ENCODE measurements at regions not wholly inside any gene's neighbourhood (a gene's known extent, or its start where the extent isn't known, plus 50 kb on each side); places are given as distances from the start of the nearest gene placed in this dataset.

DNA sequence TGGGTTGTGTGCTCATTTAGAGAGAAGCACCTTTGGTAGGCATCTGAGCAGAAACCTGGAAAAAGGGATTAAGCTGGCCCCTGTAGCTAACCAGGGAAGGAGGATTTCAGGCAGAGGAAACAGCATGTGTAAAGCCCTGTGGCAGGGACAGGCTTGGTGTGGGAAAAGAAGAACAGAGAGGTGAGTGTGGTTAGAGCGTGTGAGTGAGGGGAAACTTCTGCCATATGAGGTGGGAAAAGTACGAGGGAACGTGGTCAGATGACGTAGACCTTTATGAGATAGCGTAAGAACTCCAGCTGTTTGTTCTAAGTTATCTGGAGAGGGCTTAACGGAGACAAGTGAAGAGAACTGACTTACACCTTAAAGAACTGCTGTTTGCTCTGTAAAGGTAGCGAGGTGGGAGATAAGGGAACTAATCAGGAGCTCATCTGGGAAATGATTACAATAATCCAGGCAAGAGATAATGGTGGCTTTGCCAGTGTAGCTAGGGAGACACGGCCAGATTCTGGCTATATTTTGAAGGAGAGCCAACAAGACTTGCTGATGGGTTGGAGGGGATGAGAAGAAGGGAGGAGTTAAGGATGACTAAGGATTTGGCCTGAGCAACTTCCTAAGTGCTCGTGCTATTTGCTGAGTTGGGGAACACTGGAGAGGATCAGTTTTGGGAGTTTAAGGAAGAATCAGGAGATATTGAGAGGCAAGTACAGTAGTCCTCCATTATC, 234.0 kb downstream of the ETNK1 start:
- H3K27ac ChIP-seq (ENCODE audit: low read length), result no peak overlapping the region
- no peaks in the 10 kb centered on the region for H3K9me3 ChIP-seq (ENCODE audit: control insufficient read depth in 2 of 2, low read length in 2 of 2)
- H3K27me3 ChIP-seq (ENCODE audit: control insufficient read depth in 1 of 2, insufficient read depth in 2 of 2, low read length in 2 of 2), result peaks cover 0 to 4% of the 10 kb centered on the region in 2 donors
- no peak overlapping the region for H3K4me3 ChIP-seq (ENCODE audit: low read length in 2 of 2)
- no peaks in the 10 kb centered on the region for H3K4me1 ChIP-seq (ENCODE audit: control insufficient read depth, insufficient read depth, low read length)
- H3K9ac ChIP-seq (ENCODE audit: low read length in 2 of 2), result no peak overlapping the region
- no peaks in the 10 kb centered on the region for H3K36me3 ChIP-seq (ENCODE audit: control insufficient read depth in 2 of 2, insufficient read depth in 2 of 2, low read length in 2 of 2)

DNA sequence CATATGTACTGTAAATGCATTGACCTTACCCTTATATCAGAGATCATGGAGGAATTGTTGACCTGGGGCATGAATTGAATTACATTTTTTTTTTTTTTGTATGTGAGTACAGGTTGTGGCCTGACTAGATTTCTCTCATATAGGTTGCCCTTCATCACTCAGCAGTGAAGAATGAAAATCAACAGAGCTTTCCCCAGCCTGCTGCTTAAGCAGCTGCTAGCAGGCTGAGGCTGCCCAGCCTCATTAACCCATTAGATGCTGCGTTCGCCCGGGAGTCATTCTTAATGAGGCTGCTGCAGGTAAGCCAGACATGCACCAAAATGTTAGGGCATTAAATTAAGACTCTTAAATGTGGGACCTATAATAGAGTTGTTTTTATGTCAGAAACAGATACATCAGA, 236.0 kb downstream of the ETNK1 start:
- Histone ChIP-seq H3K27ac (ENCODE audit: low read length) (no peak overlapping the region), H3K4me3 (ENCODE audit: low read length in 2 of 2) (no peak overlapping the region), H3K9me3 (ENCODE audit: control insufficient read depth in 2 of 2, low read length in 2 of 2) (no peaks in the 10 kb centered on the region), H3K27me3 (ENCODE audit: control insufficient read depth in 1 of 2, insufficient read depth in 2 of 2, low read length in 2 of 2) (peaks cover 0 to 4% of the 10 kb centered on the region in 2 donors), H3K36me3 (ENCODE audit: control insufficient read depth in 2 of 2, insufficient read depth in 2 of 2, low read length in 2 of 2) (no peaks in the 10 kb centered on the region), H3K4me1 (ENCODE audit: control insufficient read depth, insufficient read depth, low read length) (no peaks in the 10 kb centered on the region), H3K9ac (ENCODE audit: low read length in 2 of 2) (no peak overlapping the region)

DNA sequence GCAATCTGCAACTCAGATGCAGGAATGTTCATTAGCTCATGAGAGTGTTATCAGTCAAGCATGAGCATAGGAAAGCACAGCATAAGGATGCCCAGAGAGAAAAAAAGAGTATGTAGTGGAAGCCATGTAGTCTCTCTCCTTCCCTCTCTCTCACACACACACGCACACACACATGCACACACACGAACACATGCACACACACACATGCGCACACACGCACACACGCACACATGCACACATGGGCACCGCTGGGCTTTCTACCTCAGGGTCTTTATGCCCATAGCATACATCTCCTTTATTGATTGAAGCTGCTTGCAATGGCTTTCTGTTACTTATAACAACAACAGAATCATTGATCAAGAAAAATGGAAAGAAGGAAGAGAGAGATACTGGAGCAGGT, 240.9 kb downstream of the ETNK1 start:
- no peak overlapping the region for H3K27ac ChIP-seq (ENCODE audit: low read length)
- H3K36me3 ChIP-seq (ENCODE audit: control insufficient read depth in 2 of 2, insufficient read depth in 2 of 2, low read length in 2 of 2), result no peaks in the 10 kb centered on the region
- H3K9me3 ChIP-seq (ENCODE audit: control insufficient read depth in 2 of 2, low read length in 2 of 2), result no peaks in the 10 kb centered on the region
- peaks cover 0 to 4% of the 10 kb centered on the region in 2 donors for H3K27me3 ChIP-seq (ENCODE audit: control insufficient read depth in 1 of 2, insufficient read depth in 2 of 2, low read length in 2 of 2)
- H3K4me3 ChIP-seq (ENCODE audit: low read length in 2 of 2), result no peak overlapping the region
- no peaks in the 10 kb centered on the region for H3K4me1 ChIP-seq (ENCODE audit: control insufficient read depth, insufficient read depth, low read length)
- H3K9ac ChIP-seq (ENCODE audit: low read length in 2 of 2), result no peak overlapping the region

DNA sequence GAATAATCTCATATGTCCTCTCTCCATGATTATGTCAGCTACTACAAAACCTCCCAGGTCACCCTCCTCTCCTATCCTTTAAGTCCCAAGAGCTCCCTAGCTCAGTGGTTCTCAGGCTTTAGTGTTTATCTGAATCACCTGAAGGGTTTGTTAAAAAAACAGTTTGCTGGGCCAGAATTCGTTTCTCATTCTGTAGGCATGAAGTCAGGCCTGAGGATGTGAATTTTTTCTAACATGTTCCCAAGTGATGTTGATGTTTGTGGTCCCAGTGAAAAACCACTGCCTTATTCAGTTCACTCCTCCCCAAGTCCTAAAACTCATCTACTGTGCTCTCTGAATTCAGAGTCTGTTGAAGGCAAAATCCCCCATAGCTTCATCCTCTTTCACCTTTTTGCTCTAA, 241.4 kb downstream of the ETNK1 start:
- no peaks in the 10 kb centered on the region for H3K4me1 ChIP-seq (ENCODE audit: control insufficient read depth, insufficient read depth, low read length)
- peaks cover 0 to 4% of the 10 kb centered on the region in 2 donors for H3K27me3 ChIP-seq (ENCODE audit: control insufficient read depth in 1 of 2, insufficient read depth in 2 of 2, low read length in 2 of 2)
- no peak overlapping the region for H3K27ac ChIP-seq (ENCODE audit: low read length)
- H3K9me3 ChIP-seq (ENCODE audit: control insufficient read depth in 2 of 2, low read length in 2 of 2), result no peaks in the 10 kb centered on the region
- no peaks in the 10 kb centered on the region for H3K36me3 ChIP-seq (ENCODE audit: control insufficient read depth in 2 of 2, insufficient read depth in 2 of 2, low read length in 2 of 2)
- H3K4me3 ChIP-seq (ENCODE audit: low read length in 2 of 2), result no peak overlapping the region
- no peak overlapping the region for H3K9ac ChIP-seq (ENCODE audit: low read length in 2 of 2)

DNA sequence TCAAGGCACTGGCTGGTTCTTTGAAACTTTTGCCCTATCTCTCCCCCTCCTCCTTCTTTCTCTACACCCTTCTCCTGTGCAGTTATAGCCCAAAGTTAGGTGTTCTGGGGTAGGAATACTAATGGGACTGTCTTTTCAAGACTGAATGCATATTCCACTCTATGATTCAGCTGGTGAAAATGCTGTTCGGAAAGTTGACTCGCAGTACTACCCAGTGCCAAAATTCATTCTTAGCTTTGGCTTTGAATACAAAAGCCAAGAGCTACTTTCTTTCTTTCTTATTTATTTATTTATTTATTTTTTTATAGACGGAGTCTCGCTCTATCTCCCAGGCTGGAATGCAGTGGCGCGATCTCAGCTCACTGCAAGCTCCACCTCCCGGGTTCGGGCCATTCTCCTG, 249.2 kb downstream of the ETNK1 start:
- H3K27ac ChIP-seq (ENCODE audit: low read length), result no peak overlapping the region
- H3K9ac ChIP-seq (ENCODE audit: low read length in 2 of 2), result no peak overlapping the region
- no peaks in the 10 kb centered on the region for H3K36me3 ChIP-seq (ENCODE audit: control insufficient read depth in 2 of 2, insufficient read depth in 2 of 2, low read length in 2 of 2)
- H3K4me3 ChIP-seq (ENCODE audit: low read length in 2 of 2), result no peak overlapping the region
- no peaks in the 10 kb centered on the region for H3K27me3 ChIP-seq (ENCODE audit: control insufficient read depth in 1 of 2, insufficient read depth in 2 of 2, low read length in 2 of 2)
- H3K4me1 ChIP-seq (ENCODE audit: control insufficient read depth, insufficient read depth, low read length), result no peaks in the 10 kb centered on the region
- no peaks in the 10 kb centered on the region for H3K9me3 ChIP-seq (ENCODE audit: control insufficient read depth in 2 of 2, low read length in 2 of 2)

DNA sequence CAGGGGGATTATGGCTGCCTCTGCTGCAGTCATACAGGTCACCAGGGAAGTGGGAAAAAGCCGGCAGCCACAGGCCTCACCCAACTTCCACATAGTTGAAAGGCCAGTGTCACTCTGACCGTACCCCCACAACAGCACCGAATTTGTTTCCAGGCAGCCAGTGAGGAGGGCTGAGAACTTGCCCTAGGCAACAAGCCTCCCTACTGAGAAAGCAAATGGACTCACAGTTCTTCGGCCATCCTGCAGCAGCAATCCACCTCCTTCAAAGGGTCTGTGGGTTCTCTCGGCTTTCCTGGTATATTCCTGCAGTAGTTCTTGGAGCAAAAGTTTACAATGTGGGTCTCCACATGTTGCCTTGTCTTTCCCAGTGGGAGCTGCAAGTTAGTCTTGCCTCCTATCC, 251.3 kb downstream of the ETNK1 start:
- Histone ChIP-seq H3K4me1 (ENCODE audit: control insufficient read depth, insufficient read depth, low read length) (no peaks in the 10 kb centered on the region), H3K27ac (ENCODE audit: low read length) (no peak overlapping the region), H3K9me3 (ENCODE audit: control insufficient read depth in 2 of 2, low read length in 2 of 2) (no peaks in the 10 kb centered on the region), H3K36me3 (ENCODE audit: control insufficient read depth in 2 of 2, insufficient read depth in 2 of 2, low read length in 2 of 2) (no peaks in the 10 kb centered on the region), H3K9ac (ENCODE audit: low read length in 2 of 2) (no peak overlapping the region), H3K4me3 (ENCODE audit: low read length in 2 of 2) (no peak overlapping the region), H3K27me3 (ENCODE audit: control insufficient read depth in 1 of 2, insufficient read depth in 2 of 2, low read length in 2 of 2) (no peaks in the 10 kb centered on the region)

DNA sequence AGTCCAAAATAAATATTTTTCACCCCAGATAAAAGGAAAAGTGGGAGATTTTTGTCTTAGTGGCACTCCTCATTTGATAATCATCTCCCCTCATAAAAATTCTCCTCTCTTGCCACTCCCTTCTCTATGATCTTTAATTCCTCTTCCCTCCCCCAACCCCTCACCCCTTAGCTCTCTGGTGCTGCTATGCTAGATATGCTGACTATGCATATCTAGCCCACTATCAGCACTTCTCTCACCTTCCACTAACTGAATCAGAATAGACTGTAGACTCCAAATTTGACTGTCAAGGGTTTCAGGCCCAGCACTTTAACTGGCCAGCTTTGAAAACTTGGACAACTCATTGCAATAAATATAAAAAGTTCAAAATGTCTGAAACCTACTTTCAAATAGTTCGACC, 254.2 kb downstream of the ETNK1 start:
- Histone ChIP-seq H3K9me3 (ENCODE audit: control insufficient read depth in 2 of 2, low read length in 2 of 2) (no peaks in the 10 kb centered on the region), H3K4me3 (ENCODE audit: low read length in 2 of 2) (no peak overlapping the region), H3K27ac (ENCODE audit: low read length) (no peak overlapping the region), H3K36me3 (ENCODE audit: control insufficient read depth in 2 of 2, insufficient read depth in 2 of 2, low read length in 2 of 2) (no peaks in the 10 kb centered on the region), H3K4me1 (ENCODE audit: control insufficient read depth, insufficient read depth, low read length) (no peaks in the 10 kb centered on the region), H3K27me3 (ENCODE audit: control insufficient read depth in 1 of 2, insufficient read depth in 2 of 2, low read length in 2 of 2) (no peaks in the 10 kb centered on the region), H3K9ac (ENCODE audit: low read length in 2 of 2) (no peak overlapping the region)

DNA sequence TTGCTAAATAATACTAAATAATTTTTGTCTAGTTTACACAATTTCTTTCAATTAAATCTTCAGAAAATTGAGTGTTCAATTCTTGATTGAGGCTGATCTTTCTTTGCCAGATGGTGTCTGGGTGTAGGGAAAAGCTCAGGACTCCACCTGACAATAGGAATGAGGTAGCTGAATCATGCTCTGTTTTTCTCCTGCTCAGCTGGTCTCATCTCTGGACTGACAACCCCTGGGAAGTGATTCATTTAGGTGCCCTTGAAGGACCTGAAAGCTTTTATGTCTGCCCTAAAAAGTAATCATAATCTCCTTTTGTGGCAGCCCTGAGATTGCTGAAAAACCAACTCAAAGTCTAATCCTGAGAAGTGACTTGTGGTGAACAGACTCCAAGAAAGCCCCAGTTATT, 255.4 kb downstream of the ETNK1 start:
- H3K36me3 ChIP-seq (ENCODE audit: control insufficient read depth in 2 of 2, insufficient read depth in 2 of 2, low read length in 2 of 2), result no peaks in the 10 kb centered on the region
- no peaks in the 10 kb centered on the region for H3K4me1 ChIP-seq (ENCODE audit: control insufficient read depth, insufficient read depth, low read length)
- no peaks in the 10 kb centered on the region for H3K9me3 ChIP-seq (ENCODE audit: control insufficient read depth in 2 of 2, low read length in 2 of 2)

DNA sequence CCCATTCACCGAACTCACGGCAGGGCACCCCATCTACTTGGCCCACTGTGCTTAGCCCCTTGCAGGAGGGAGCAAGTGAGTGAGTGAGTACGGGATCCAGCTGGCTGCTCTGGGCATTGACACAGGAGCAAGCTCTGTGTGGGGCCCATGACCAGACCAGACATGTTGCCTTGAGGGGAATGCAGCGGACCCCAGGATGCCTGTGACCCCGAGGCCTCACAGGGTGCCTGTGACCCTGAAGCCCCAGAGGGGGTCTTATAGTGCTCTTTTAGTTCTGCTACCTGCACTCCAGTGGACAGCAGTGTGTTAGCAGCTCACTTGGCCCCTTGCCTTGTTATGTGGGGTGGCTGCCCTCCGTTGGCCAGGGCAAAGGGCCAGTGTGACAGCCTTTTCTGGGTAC, 255.8 kb downstream of the ETNK1 start:
- Histone ChIP-seq H3K27ac (ENCODE audit: low read length) (no peak overlapping the region), H3K4me3 (ENCODE audit: low read length in 2 of 2) (no peak overlapping the region), H3K36me3 (ENCODE audit: control insufficient read depth in 2 of 2, insufficient read depth in 2 of 2, low read length in 2 of 2) (no peaks in the 10 kb centered on the region), H3K9ac (ENCODE audit: low read length in 2 of 2) (no peak overlapping the region), H3K9me3 (ENCODE audit: control insufficient read depth in 2 of 2, low read length in 2 of 2) (peaks cover 0 to 1% of the 10 kb centered on the region in 2 donors), H3K27me3 (ENCODE audit: control insufficient read depth in 1 of 2, insufficient read depth in 2 of 2, low read length in 2 of 2) (no peaks in the 10 kb centered on the region), H3K4me1 (ENCODE audit: control insufficient read depth, insufficient read depth, low read length) (no peaks in the 10 kb centered on the region)

More for the DNA sequence above, 255.4 kb downstream of the ETNK1 start:
- Histone ChIP-seq H3K4me3 (ENCODE audit: low read length in 2 of 2) (no peak overlapping the region), H3K9ac (ENCODE audit: low read length in 2 of 2) (no peak overlapping the region), H3K27ac (ENCODE audit: low read length) (no peak overlapping the region), H3K27me3 (ENCODE audit: control insufficient read depth in 1 of 2, insufficient read depth in 2 of 2, low read length in 2 of 2) (no peaks in the 10 kb centered on the region)

DNA sequence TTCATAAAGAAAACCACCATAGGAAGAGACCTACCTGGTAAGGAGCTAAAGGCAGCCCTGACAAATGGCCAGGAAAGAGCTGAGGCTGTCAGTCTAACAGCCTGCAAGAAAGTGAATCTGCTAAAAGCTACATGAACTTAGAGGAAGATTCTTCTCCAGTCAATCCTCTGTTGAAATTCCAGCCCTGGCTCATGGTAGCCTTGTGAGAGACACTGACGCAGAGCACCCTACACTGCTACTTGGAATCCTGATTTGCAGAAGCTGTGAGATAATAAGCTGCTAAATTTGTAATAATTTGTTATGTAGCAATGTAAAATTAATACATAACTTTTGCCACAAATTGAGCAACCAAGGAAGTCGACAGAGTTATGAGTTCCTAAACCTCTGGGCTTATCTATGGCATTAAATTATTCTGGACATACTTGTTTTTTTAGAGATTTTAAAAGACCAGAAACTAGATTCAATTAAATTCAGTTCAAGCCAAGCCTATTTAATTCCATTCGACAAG, 257.0 kb downstream of the ETNK1 start:
- no peaks in the 10 kb centered on the region for H3K27me3 ChIP-seq (ENCODE audit: control insufficient read depth in 1 of 2, insufficient read depth in 2 of 2, low read length in 2 of 2)
- H3K36me3 ChIP-seq (ENCODE audit: control insufficient read depth in 2 of 2, insufficient read depth in 2 of 2, low read length in 2 of 2), result no peaks in the 10 kb centered on the region
- no peak overlapping the region for H3K27ac ChIP-seq (ENCODE audit: low read length)
- H3K4me3 ChIP-seq (ENCODE audit: low read length in 2 of 2), result no peak overlapping the region
- H3K9ac ChIP-seq (ENCODE audit: low read length in 2 of 2), result no peak overlapping the region
- H3K4me1 ChIP-seq (ENCODE audit: control insufficient read depth, insufficient read depth, low read length), result no peaks in the 10 kb centered on the region
- H3K9me3 ChIP-seq (ENCODE audit: control insufficient read depth in 2 of 2, low read length in 2 of 2), result peaks cover 0 to 4% of the 10 kb centered on the region in 2 donors

DNA sequence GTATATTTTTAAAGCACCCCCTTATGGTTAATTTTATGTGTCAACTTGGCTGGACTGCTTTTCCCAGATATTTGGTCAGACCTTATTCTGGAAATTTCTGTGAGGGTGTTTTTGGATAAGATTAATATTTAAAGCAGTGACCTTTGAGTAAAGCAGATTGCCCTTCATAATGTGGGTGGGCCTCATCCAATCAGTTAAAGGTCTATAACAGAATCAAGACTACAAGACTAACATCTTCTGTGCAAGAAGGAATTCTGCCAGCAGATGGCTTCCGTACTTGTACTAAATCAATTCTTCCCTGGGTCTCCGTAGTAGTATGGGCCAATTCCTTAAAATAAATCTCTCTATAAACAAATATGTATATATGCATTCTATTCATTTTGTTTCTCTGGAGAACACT, 257.6 kb downstream of the ETNK1 start:
- Histone ChIP-seq H3K27ac (ENCODE audit: low read length) (no peak overlapping the region), H3K9me3 (ENCODE audit: control insufficient read depth in 2 of 2, low read length in 2 of 2) (peaks cover 0 to 4% of the 10 kb centered on the region in 2 donors), H3K36me3 (ENCODE audit: control insufficient read depth in 2 of 2, insufficient read depth in 2 of 2, low read length in 2 of 2) (no peaks in the 10 kb centered on the region), H3K27me3 (ENCODE audit: control insufficient read depth in 1 of 2, insufficient read depth in 2 of 2, low read length in 2 of 2) (no peaks in the 10 kb centered on the region), H3K9ac (ENCODE audit: low read length in 2 of 2) (no peak overlapping the region), H3K4me3 (ENCODE audit: low read length in 2 of 2) (no peak overlapping the region), H3K4me1 (ENCODE audit: control insufficient read depth, insufficient read depth, low read length) (no peaks in the 10 kb centered on the region)

Data from stomach smooth muscle (tissue), 2 donors.